ENCODE measurements at regions not wholly inside any gene's neighbourhood (a gene's known extent, or its start where the extent isn't known, plus 50 kb on each side); places are given as distances from the start of the nearest gene placed in this dataset.
"Not testable (repeated sequence)": the region's sequence is repeated elsewhere in the genome, so short reads cannot be mapped to it uniquely, and the experiment has no call there.

- TF ChIP-seq EZH2 (IDR thresholded peaks at IDR 0.05; ENCODE audit: low read length, unreplicated experiment) (no peak), EZH2phosphoT487 (IDR thresholded peaks at IDR 0.05; ENCODE audit: borderline replicate concordance, low read length) (no peak), CTCF (conservative IDR thresholded peaks at IDR 0.05; ENCODE audit: low read depth, low read length) (no peak)
- Histone ChIP-seq H3K9me3 (ENCODE audit: low read length) (no peaks in the 10 kb centered on the region), H2AFZ (ENCODE audit: low read length) (no peak overlapping the region), H3K27me3 (ENCODE audit: low read length) (peaks cover 28% of the 10 kb centered on the region), H4K20me1 (ENCODE audit: low read length) (no peaks in the 10 kb centered on the region), H3K4me1 (ENCODE audit: insufficient read depth, low read length) (no peaks in the 10 kb centered on the region), H3K4me3 (ENCODE audit: low read length) (no peak overlapping the region), H3F3A (ENCODE audit: low read length, unreplicated experiment) (no peaks in the 10 kb centered on the region), H3K36me3 (ENCODE audit: low read depth, low read length) (no peaks in the 10 kb centered on the region), H3K4me2 (ENCODE audit: low read length) (no peak overlapping the region), H3K79me2 (ENCODE audit: low read length) (no peaks in the 10 kb centered on the region), H3K27ac (ENCODE audit: low read length) (no peak overlapping the region), H3K9ac (ENCODE audit: low read length) (no peak overlapping the region), H3K9me2 (replicated peaks; ENCODE audit: low read length) (no peaks in the 10 kb centered on the region)
- BruUV-seq (replicated peaks): no TSS peak
- intact Hi-C loops (cut with micrococcal nuclease): no loop called here
- POLR2A ChIA-PET (ENCODE audit: unreplicated experiment): no interaction called here
- ATAC-seq (no peak), DNase-seq (no peak)
- CTCF ChIA-PET: no interaction called here
These were observed 121.0 kb upstream of the ZNF521 start for GRCh38 chr18:25473008-25473407.

GRCh38 chr18:25470756-25471524 lies 119.0 kb upstream of the ZNF521 start:
- H3K4me1 ChIP-seq (ENCODE audit: insufficient read depth, low read length); H3K27ac ChIP-seq (ENCODE audit: low read length); H3K9ac ChIP-seq (ENCODE audit: low read length); H3F3A ChIP-seq (ENCODE audit: low read length, unreplicated experiment); CTCF ChIA-PET; H3K9me3 ChIP-seq (ENCODE audit: low read length); DNase-seq; H3K4me2 ChIP-seq (ENCODE audit: low read length); H3K36me3 ChIP-seq (ENCODE audit: low read depth, low read length); H3K4me3 ChIP-seq (ENCODE audit: low read length); H3K9me2 ChIP-seq (replicated peaks; ENCODE audit: low read length); H4K20me1 ChIP-seq (ENCODE audit: low read length); ATAC-seq; POLR2A ChIA-PET (ENCODE audit: unreplicated experiment); H2AFZ ChIP-seq (ENCODE audit: low read length); intact Hi-C loops (cut with micrococcal nuclease); H3K79me2 ChIP-seq (ENCODE audit: low read length); BruUV-seq (replicated peaks): not testable (repeated sequence)
- peaks cover 40% of the 10 kb centered on the region for H3K27me3 ChIP-seq (ENCODE audit: low read length)

GRCh38 chr18:25470062-25470461 lies 118.1 kb upstream of the ZNF521 start:
- ChIA-PET CTCF (no interaction called here), POLR2A (ENCODE audit: unreplicated experiment) (no interaction called here)
- H3K4me3 ChIP-seq (ENCODE audit: low read length): no peak overlapping the region
- H4K20me1 ChIP-seq (ENCODE audit: low read length): no peaks in the 10 kb centered on the region
- no peaks in the 10 kb centered on the region for H3K36me3 ChIP-seq (ENCODE audit: low read depth, low read length)
- H3F3A ChIP-seq (ENCODE audit: low read length, unreplicated experiment): no peaks in the 10 kb centered on the region
- TF ChIP-seq CTCF (conservative IDR thresholded peaks at IDR 0.05; ENCODE audit: low read depth, low read length) (no peak), EZH2 (IDR thresholded peaks at IDR 0.05; ENCODE audit: low read length, unreplicated experiment) (no peak), EZH2phosphoT487 (IDR thresholded peaks at IDR 0.05; ENCODE audit: borderline replicate concordance, low read length) (no peak)
- H3K79me2 ChIP-seq (ENCODE audit: low read length): no peaks in the 10 kb centered on the region
- BruUV-seq (replicated peaks): no TSS peak
- no peak overlapping the region for H3K27ac ChIP-seq (ENCODE audit: low read length)
- no peak overlapping the region for H2AFZ ChIP-seq (ENCODE audit: low read length)
- H3K4me2 ChIP-seq (ENCODE audit: low read length): no peak overlapping the region
- DNase-seq (no peak), ATAC-seq (no peak)
- intact Hi-C loops (cut with micrococcal nuclease): no loop called here
- H3K9ac ChIP-seq (ENCODE audit: low read length): no peak overlapping the region
- H3K9me2 ChIP-seq (replicated peaks; ENCODE audit: low read length): no peaks in the 10 kb centered on the region
- no peaks in the 10 kb centered on the region for H3K9me3 ChIP-seq (ENCODE audit: low read length)
- H3K27me3 ChIP-seq (ENCODE audit: low read length): peaks cover 45% of the 10 kb centered on the region
- no peaks in the 10 kb centered on the region for H3K4me1 ChIP-seq (ENCODE audit: insufficient read depth, low read length)
